Natural killer cell (primary cell): ENCODE measurements at regions not wholly inside any gene's neighbourhood (a gene's known extent, or its start where the extent isn't known, plus 50 kb on each side); places are given as distances from the start of the nearest gene placed in this dataset.

Source experiments
- ATAC-seq, 3 donors: fragments of 150-1000 bp in 2 of 3; fragments of 200-7000 bp in 1 of 3; cut with Tn5 transposase; 1 replicate in 1 of 3; 2 replicates in 2 of 3; pipeline ENCODE4 v1.10.0; 2021; ENCODE audit warnings: mild to moderate bottlenecking in 2 of 3, moderate library complexity in 2 of 3
- DNase-seq, 2 donors: peaks; one replicate each; pipeline versions ENCODE4 v3.0.0 to v3.0.0-alpha.2; 2013 to 2021; ENCODE audit warnings: mixed read lengths in 1 of 2
- H3K27ac ChIP-seq: one replicate; pipeline ENCODE4 v1.5.1; 2013; ENCODE audit warnings: mild to moderate bottlenecking, low read length
- H3K27me3 ChIP-seq: one replicate; pipeline ENCODE4 v1.6.1; 2013; ENCODE audit warnings: low read length; ENCODE audit not compliant: control insufficient read depth, insufficient read depth
- H3K36me3 ChIP-seq: one replicate; pipeline ENCODE4 v1.6.1; 2013; ENCODE audit warnings: low read length; ENCODE audit not compliant: control insufficient read depth, insufficient read depth
- H3K4me1 ChIP-seq: one replicate; pipeline ENCODE4 v1.6.1; 2013; ENCODE audit warnings: low read length; ENCODE audit not compliant: control insufficient read depth, insufficient read depth
- H3K4me3 ChIP-seq: one replicate; pipeline ENCODE4 v1.5.1; 2013; ENCODE audit warnings: low read length
- H3K9me3 ChIP-seq: one replicate; pipeline ENCODE4 v1.6.1; 2013; ENCODE audit warnings: low read length; ENCODE audit not compliant: control insufficient read depth, insufficient read depth
- H3K27ac Mint-ChIP-seq, 2 donors: one replicate each; pipeline ENCODE4 v1.8.0; 2022; ENCODE audit warnings: mild to moderate bottlenecking in 2 of 2, mixed read lengths in 2 of 2, moderate library complexity in 1 of 2
- H3K27me3 Mint-ChIP-seq, 2 donors: one replicate each; pipeline ENCODE4 v1.8.0; 2022; ENCODE audit warnings: low read depth in 2 of 2, mixed read lengths in 2 of 2
- H3K36me3 Mint-ChIP-seq: one replicate; pipeline ENCODE4 v1.8.0; 2022; ENCODE audit warnings: mixed read lengths
- H3K4me1 Mint-ChIP-seq, 2 donors: one replicate each; pipeline ENCODE4 v1.8.0; 2022; ENCODE audit warnings: mixed read lengths in 2 of 2
- H3K4me3 Mint-ChIP-seq: one replicate; pipeline ENCODE4 v1.8.0; 2022; ENCODE audit warnings: mild to moderate bottlenecking, moderate library complexity, mixed read lengths
- H3K9me3 Mint-ChIP-seq, 2 donors: one replicate each; pipeline ENCODE4 v1.8.0; 2022; ENCODE audit warnings: mixed read lengths in 2 of 2
- CTCF ChIP-seq: fragments of 200-600 bp; IDR thresholded peaks from one replicate; pipeline ENCODE4 v1.8.0; 2022; ENCODE audit warnings: antibody characterized with exemption
- WGBS: methylation state at CpG from one replicate; pipeline ENCODE4 v1.1.7; 2013; ENCODE audit warnings: missing lambda C conversion rate; ENCODE audit not compliant: insufficient coverage; 5-methylcytosine and 5-hydroxymethylcytosine counted together
- intact Hi-C: fragments of 100-400 bp; cut with micrococcal nuclease; formaldehyde crosslinking; loops from one replicate; pipeline ENCODE4 v1.14.2; 2022

- H3K4me3 Mint-ChIP-seq = no peak overlapping the region
- H3K36me3 Mint-ChIP-seq = no peaks in the 10 kb centered on the region
- ATAC-seq (no peak), DNase-seq (no peak)
- no peak overlapping the region for H3K27ac Mint-ChIP-seq
- H3K36me3 ChIP-seq = no peaks in the 10 kb centered on the region
- WGBS = 71% methylated on average over 1 of the region's 3 CpGs
- no peak overlapping the region for H3K4me3 ChIP-seq
- no peaks in the 10 kb centered on the region for H3K4me1 Mint-ChIP-seq
- H3K4me1 ChIP-seq = no peaks in the 10 kb centered on the region
- intact Hi-C loops = no loop called here
- no peaks in the 10 kb centered on the region for H3K9me3 ChIP-seq
- H3K9me3 Mint-ChIP-seq = peaks cover 9 to 18% of the 10 kb centered on the region in 2 donors
- no peak overlapping the region for H3K27ac ChIP-seq
- no peak for TF ChIP-seq CTCF
- H3K27me3 Mint-ChIP-seq = no peaks in the 10 kb centered on the region
- no peaks in the 10 kb centered on the region for H3K27me3 ChIP-seq
Observed at GRCh38 chr5:52520171-52520570, 267.5 kb upstream of the ITGA1 start.

GRCh38 chr5:52521236-52521635 is 266.5 kb upstream of the ITGA1 start:
- peaks cover 7 to 15% of the 10 kb centered on the region in 2 donors for H3K9me3 Mint-ChIP-seq
- no peaks in the 10 kb centered on the region for H3K4me1 ChIP-seq
- H3K36me3 Mint-ChIP-seq = no peaks in the 10 kb centered on the region
- no peaks in the 10 kb centered on the region for H3K9me3 ChIP-seq
- H3K27me3 ChIP-seq = no peaks in the 10 kb centered on the region
- no peaks in the 10 kb centered on the region for H3K4me1 Mint-ChIP-seq
- H3K4me3 Mint-ChIP-seq = no peak overlapping the region
- 87% methylated on average over 3 of the region's 4 CpGs for WGBS
- no peak overlapping the region for H3K27ac ChIP-seq
- no peak overlapping the region for H3K27ac Mint-ChIP-seq
- intact Hi-C loops = no loop called here
- peaks cover 0 to under 1% of the 10 kb centered on the region in 2 donors for H3K27me3 Mint-ChIP-seq
- no peaks in the 10 kb centered on the region for H3K36me3 ChIP-seq
- ATAC-seq (no peak), DNase-seq (no peak)
- no peak for TF ChIP-seq CTCF
- no peak overlapping the region for H3K4me3 ChIP-seq

- H3K27me3 ChIP-seq = no peaks in the 10 kb centered on the region
- 90% methylated on average over 4 of the region's 4 CpGs for whole genome bisulfite sequencing
Observed at GRCh38 chr5:52523701-52524100, 264.0 kb upstream of the ITGA1 start.

More at GRCh38 chr5:52523701-52524100, 264.0 kb upstream of the ITGA1 start:
- Mint-ChIP-seq H3K4me1 (no peaks in the 10 kb centered on the region), H3K27ac (no peak overlapping the region), H3K9me3 (peaks cover 7 to 15% of the 10 kb centered on the region in 2 donors), H3K36me3 (no peaks in the 10 kb centered on the region), H3K4me3 (no peak overlapping the region), H3K27me3 (peaks cover 0 to 3% of the 10 kb centered on the region in 2 donors)
- DNase-seq (no peak), ATAC-seq (no peak)
- H3K4me3 ChIP-seq = no peak overlapping the region
- H3K9me3 ChIP-seq = no peaks in the 10 kb centered on the region
- H3K4me1 ChIP-seq = no peaks in the 10 kb centered on the region
- no peak for TF ChIP-seq CTCF
- intact Hi-C loops = no loop called here
- no peak overlapping the region for H3K27ac ChIP-seq
- no peaks in the 10 kb centered on the region for H3K36me3 ChIP-seq
